CD4-positive, alpha-beta T cell treated with Interleukin-15 for 4 hours (primary cell): ENCODE measurements at regions not wholly inside any gene's neighbourhood (a gene's known extent, or its start where the extent isn't known, plus 50 kb on each side); places are given as distances from the start of the nearest gene placed in this dataset.
"Not testable (repeated sequence)": the region's sequence is repeated elsewhere in the genome, so short reads cannot be mapped to it uniquely, and the experiment has no call there.

ENCODE experiments used
- DNase-seq: peaks from one replicate; pipeline ENCODE4 v3.0.0-alpha.2; 2020; ENCODE audit warnings: low spot score

- no peak for DNase-seq
Measured at GRCh38 chr3:178096955-178097354, 439.3 kb upstream of the KCNMB2 start.

- DNase-seq = no peak
Measured at GRCh38 chr3:178097576-178097975, 438.7 kb upstream of the KCNMB2 start.

GRCh38 chr3:178099274-178099673 lies 437.0 kb upstream of the KCNMB2 start:
- no peak for DNase-seq

GRCh38 chr3:178099862-178100261 lies 436.4 kb upstream of the KCNMB2 start:
- DNase-seq = no peak

GRCh38 chr3:178100908-178101307 lies 435.3 kb upstream of the KCNMB2 start:
- DNase-seq = no peak

GRCh38 chr3:178103140-178103539 lies 433.1 kb upstream of the KCNMB2 start:
- DNase-seq = no peak

- DNase-seq = no peak
Measured at GRCh38 chr3:178107804-178108203, 428.4 kb upstream of the KCNMB2 start.

GRCh38 chr3:178109691-178110090 lies 426.5 kb upstream of the KCNMB2 start:
- no peak for DNase-seq

- DNase-seq = no peak
Measured at GRCh38 chr3:178112134-178112533, 424.1 kb upstream of the KCNMB2 start.

GRCh38 chr3:178112552-178112951 lies 423.7 kb upstream of the KCNMB2 start:
- DNase-seq = not testable (repeated sequence)

GRCh38 chr3:178117641-178118040 lies 418.6 kb upstream of the KCNMB2 start:
- no peak for DNase-seq

GRCh38 chr3:178119608-178120295 lies 416.5 kb upstream of the KCNMB2 start:
- DNase-seq = not testable (repeated sequence)

- DNase-seq = no peak
Measured at GRCh38 chr3:178120367-178120766, 415.9 kb upstream of the KCNMB2 start.

- DNase-seq = no peak
Measured at GRCh38 chr3:178126686-178127085, 409.6 kb upstream of the KCNMB2 start.

- DNase-seq = no peak
Measured at GRCh38 chr3:178127221-178127620, 409.0 kb upstream of the KCNMB2 start.

- no peak for DNase-seq
Measured at GRCh38 chr3:178129109-178129508, 407.1 kb upstream of the KCNMB2 start.

GRCh38 chr3:178131801-178132200 lies 404.4 kb upstream of the KCNMB2 start:
- DNase-seq = no peak

GRCh38 chr3:178137206-178137605 lies 399.0 kb upstream of the KCNMB2 start:
- no peak for DNase-seq

GRCh38 chr3:178137831-178138230 lies 398.4 kb upstream of the KCNMB2 start:
- DNase-seq = no peak

GRCh38 chr3:178139116-178139515 lies 397.1 kb upstream of the KCNMB2 start:
- DNase-seq = no peak

- DNase-seq = no peak
Measured at GRCh38 chr3:178140531-178141304, 395.5 kb upstream of the KCNMB2 start.

GRCh38 chr3:178141305-178141684 lies 394.9 kb upstream of the KCNMB2 start:
- DNase-seq = not testable (repeated sequence)

GRCh38 chr3:178146406-178146831 lies 389.8 kb upstream of the KCNMB2 start:
- DNase-seq = no peak

GRCh38 chr3:178147001-178147400 lies 389.2 kb upstream of the KCNMB2 start:
- DNase-seq = no peak
